Effector memory CD8-positive, alpha-beta T cell (primary cell): ENCODE measurements at regions not wholly inside any gene's neighbourhood (a gene's known extent, or its start where the extent isn't known, plus 50 kb on each side); places are given as distances from the start of the nearest gene placed in this dataset.
"Not testable (repeated sequence)": the region's sequence is repeated elsewhere in the genome, so short reads cannot be mapped to it uniquely, and the experiment has no call there.

Source experiments
- ATAC-seq: fragments of 150-1000 bp; cut with Tn5 transposase; replicated peaks from 2 replicates; pipeline ENCODE4 v1.10.0; 2021; ENCODE audit warnings: mild to moderate bottlenecking, moderate library complexity
- DNase-seq, 3 experiments: peaks; one replicate each; pipeline ENCODE4 v3.0.0; 2021
- H3K27ac Mint-ChIP-seq, 2 donors: one replicate each; pipeline ENCODE4 v1.8.0; 2022; ENCODE audit warnings: mild to moderate bottlenecking in 2 of 2, mixed read lengths in 2 of 2, moderate library complexity in 2 of 2
- H3K27me3 Mint-ChIP-seq, 2 donors: one replicate each; pipeline ENCODE4 v1.8.0; 2022; ENCODE audit warnings: mixed read lengths in 2 of 2
- H3K36me3 Mint-ChIP-seq: one replicate; pipeline ENCODE4 v1.8.0; 2022; ENCODE audit warnings: mild to moderate bottlenecking, moderate library complexity, mixed read lengths; ENCODE audit not compliant: insufficient read depth
- H3K4me1 Mint-ChIP-seq, 2 donors: one replicate each; pipeline ENCODE4 v1.8.0; 2022; ENCODE audit warnings: low read depth in 2 of 2, mixed read lengths in 2 of 2
- H3K4me3 Mint-ChIP-seq, 2 donors: one replicate each; pipeline ENCODE4 v1.8.0; 2022; ENCODE audit warnings: mild to moderate bottlenecking in 2 of 2, mixed read lengths in 2 of 2, moderate library complexity in 2 of 2
- H3K9me3 Mint-ChIP-seq, 2 donors: one replicate each; pipeline ENCODE4 v1.8.0; 2022; ENCODE audit warnings: mixed read lengths in 2 of 2

- Mint-ChIP-seq H3K4me1 (no peaks in the 10 kb centered on the region), H3K4me3 (no peak overlapping the region), H3K27ac (no peak overlapping the region), H3K36me3 (no peaks in the 10 kb centered on the region), H3K9me3 (no peaks in the 10 kb centered on the region), H3K27me3 (peaks cover 21 to 42% of the 10 kb centered on the region in 2 donors)
- ATAC-seq (no peak), DNase-seq (no peak)
These were observed 295.1 kb downstream of the ALDH8A1 start for GRCh38 chr6:134654751-134655150.

GRCh38 chr6:134651519-134651918, 298.4 kb downstream of the ALDH8A1 start:
- Mint-ChIP-seq H3K9me3 (no peaks in the 10 kb centered on the region), H3K27me3 (peaks cover 21 to 34% of the 10 kb centered on the region in 2 donors), H3K36me3 (no peaks in the 10 kb centered on the region), H3K27ac (no peak overlapping the region), H3K4me1 (no peaks in the 10 kb centered on the region), H3K4me3 (no peak overlapping the region)
- no peak for ATAC-seq
- DNase-seq, result no peak

- DNase-seq, result no peak
- Mint-ChIP-seq H3K36me3 (no peaks in the 10 kb centered on the region), H3K9me3 (no peaks in the 10 kb centered on the region), H3K27me3 (peaks cover 13 to 14% of the 10 kb centered on the region in 2 donors), H3K4me3 (no peak overlapping the region), H3K4me1 (no peaks in the 10 kb centered on the region), H3K27ac (no peak overlapping the region)
- ATAC-seq, result no peak
These were observed 302.0 kb downstream of the ALDH8A1 start for GRCh38 chr6:134647861-134648260.

GRCh38 chr6:134642819-134643218, 307.1 kb downstream of the ALDH8A1 start:
- Mint-ChIP-seq H3K4me3 (no peak overlapping the region), H3K4me1 (peaks cover 0 to 6% of the 10 kb centered on the region in 2 donors), H3K27me3 (peaks cover 0 to 7% of the 10 kb centered on the region in 2 donors), H3K27ac (no peak overlapping the region), H3K36me3 (no peaks in the 10 kb centered on the region), H3K9me3 (no peaks in the 10 kb centered on the region)
- no peak for DNase-seq
- ATAC-seq, result no peak

- Mint-ChIP-seq H3K9me3 (no peaks in the 10 kb centered on the region), H3K27me3 (peaks cover 0 to 7% of the 10 kb centered on the region in 2 donors), H3K4me1 (peaks cover 0 to 6% of the 10 kb centered on the region in 2 donors), H3K4me3 (no peak overlapping the region), H3K27ac (no peak overlapping the region), H3K36me3 (no peaks in the 10 kb centered on the region)
- DNase-seq (no peak), ATAC-seq (no peak)
These were observed 307.6 kb downstream of the ALDH8A1 start for GRCh38 chr6:134642279-134642678.

- H3K9me3 Mint-ChIP-seq, result no peaks in the 10 kb centered on the region
- peak; percentile 94 for ATAC-seq
These were observed 308.9 kb downstream of the ALDH8A1 start for GRCh38 chr6:134640975-134641429.

GRCh38 chr6:134640229-134640628, 309.7 kb downstream of the ALDH8A1 start:
- Mint-ChIP-seq H3K27ac (no peak overlapping the region), H3K9me3 (no peaks in the 10 kb centered on the region), H3K36me3 (no peaks in the 10 kb centered on the region), H3K4me1 (peaks cover 0 to 6% of the 10 kb centered on the region in 2 donors), H3K4me3 (no peak overlapping the region), H3K27me3 (peaks cover 0 to 7% of the 10 kb centered on the region in 2 donors)
- DNase-seq (no peak), ATAC-seq (no peak)

More at GRCh38 chr6:134640975-134641429, 308.9 kb downstream of the ALDH8A1 start:
- Mint-ChIP-seq H3K36me3 (no peaks in the 10 kb centered on the region), H3K27me3 (peaks cover 0 to 7% of the 10 kb centered on the region in 2 donors), H3K27ac (no peak overlapping the region), H3K4me3 (no peak overlapping the region), H3K4me1 (peaks cover 0 to 6% of the 10 kb centered on the region in 2 donors)
- peak; percentile 70 to 76 (median 70) for DNase-seq

- Mint-ChIP-seq H3K4me3 (no peak overlapping the region), H3K27ac (no peak overlapping the region), H3K9me3 (no peaks in the 10 kb centered on the region), H3K36me3 (peaks cover 4% of the 10 kb centered on the region), H3K4me1 (peaks cover 5 to 10% of the 10 kb centered on the region in 2 donors), H3K27me3 (peaks cover 0 to 7% of the 10 kb centered on the region in 2 donors)
- DNase-seq (no peak), ATAC-seq (no peak)
These were observed 312.0 kb downstream of the ALDH8A1 start for GRCh38 chr6:134637847-134638437.

GRCh38 chr6:134637282-134637681, 312.6 kb downstream of the ALDH8A1 start:
- Mint-ChIP-seq H3K27me3 (peaks cover 0 to 4% of the 10 kb centered on the region in 2 donors), H3K36me3 (peaks cover 6% of the 10 kb centered on the region), H3K4me3 (no peak overlapping the region), H3K4me1 (peaks cover 12 to 15% of the 10 kb centered on the region in 2 donors), H3K9me3 (no peaks in the 10 kb centered on the region), H3K27ac (no peak overlapping the region)
- DNase-seq, result no peak
- no peak for ATAC-seq

GRCh38 chr6:134636186-134636799, 313.6 kb downstream of the ALDH8A1 start:
- no peaks in the 10 kb centered on the region for H3K27me3 Mint-ChIP-seq
- no peaks in the 10 kb centered on the region for H3K9me3 Mint-ChIP-seq
- no peak overlapping the region for H3K27ac Mint-ChIP-seq
- DNase-seq, result no peak
- H3K4me1 Mint-ChIP-seq, result peaks cover 15 to 19% of the 10 kb centered on the region in 2 donors
- no peak for ATAC-seq
- H3K36me3 Mint-ChIP-seq, result peaks cover 6% of the 10 kb centered on the region
- no peak overlapping the region for H3K4me3 Mint-ChIP-seq

GRCh38 chr6:134634966-134635365, 314.9 kb downstream of the ALDH8A1 start:
- no peak for ATAC-seq
- H3K4me3 Mint-ChIP-seq, result no peak overlapping the region
- no peaks in the 10 kb centered on the region for H3K27me3 Mint-ChIP-seq
- H3K9me3 Mint-ChIP-seq, result no peaks in the 10 kb centered on the region
- H3K36me3 Mint-ChIP-seq, result peaks cover 6% of the 10 kb centered on the region
- H3K27ac Mint-ChIP-seq, result no peak overlapping the region
- peaks cover 12 to 24% of the 10 kb centered on the region in 2 donors for H3K4me1 Mint-ChIP-seq
- DNase-seq, result no peak

GRCh38 chr6:134634466-134634865, 315.4 kb downstream of the ALDH8A1 start:
- Mint-ChIP-seq H3K4me3 (peak overlapping the region in 1 of 2 donors; percentile 53), H3K27ac (no peak overlapping the region), H3K36me3 (peaks cover 6% of the 10 kb centered on the region), H3K4me1 (peaks cover 12 to 24% of the 10 kb centered on the region in 2 donors), H3K9me3 (no peaks in the 10 kb centered on the region), H3K27me3 (no peaks in the 10 kb centered on the region)
- ATAC-seq (no peak), DNase-seq (no peak)

GRCh38 chr6:134632982-134633940, 315.3 kb upstream of the SGK1 start:
- H3K36me3 Mint-ChIP-seq, H3K27me3 Mint-ChIP-seq, H3K9me3 Mint-ChIP-seq: not testable (repeated sequence)
- DNase-seq (peak; percentile 4 to 11 (median 11)), ATAC-seq (peak; percentile 70)
- Mint-ChIP-seq H3K4me1 (peaks cover 12 to 24% of the 10 kb centered on the region in 2 donors), H3K4me3 (peak overlapping the region; percentile 80 to 81), H3K27ac (peak overlapping the region in 1 of 2 donors; percentile 83)
